Aorta (tissue), 5 donors: ENCODE measurements at regions not wholly inside any gene's neighbourhood (a gene's known extent, or its start where the extent isn't known, plus 50 kb on each side); places are given as distances from the start of the nearest gene placed in this dataset.
"Not testable (repeated sequence)": the region's sequence is repeated elsewhere in the genome, so short reads cannot be mapped to it uniquely, and the experiment has no call there.

ENCODE experiments used
- ATAC-seq: fragments of 200-7000 bp; cut with Tn5 transposase; one replicate; pipeline ENCODE4 v1.9.1; 2022; ENCODE audit warnings: moderate library complexity; ENCODE audit not compliant: low FRiP score
- DNase-seq, 2 donors: peaks; one replicate each; pipeline ENCODE4 v3.0.0-alpha.2; 2020
- H3K27ac ChIP-seq, 2 donors: one replicate each; pipeline ENCODE4 v1.5.1; 2013; ENCODE audit warnings: low read length in 2 of 2, mild to moderate bottlenecking in 2 of 2, moderate library complexity in 2 of 2, control low read depth in 1 of 2, inconsistent platforms in 1 of 2, low read depth in 1 of 2
- H3K27me3 ChIP-seq, 2 donors: one replicate each; pipeline ENCODE4 v1.6.1; 2013; ENCODE audit warnings: control low read depth in 1 of 2, low read length in 1 of 2, mild to moderate bottlenecking in 1 of 2, moderate library complexity in 1 of 2; ENCODE audit not compliant: insufficient read depth in 2 of 2, control insufficient read depth in 1 of 2
- H3K36me3 ChIP-seq, 2 donors: one replicate each; pipeline ENCODE4 v1.6.1; 2013; ENCODE audit warnings: control low read depth in 1 of 2, low read length in 1 of 2, mild to moderate bottlenecking in 1 of 2; ENCODE audit not compliant: insufficient read depth in 2 of 2, control insufficient read depth in 1 of 2
- H3K4me1 ChIP-seq, 2 donors: one replicate each; pipeline ENCODE4 v1.6.1; 2013; ENCODE audit warnings: low read length in 2 of 2, control low read depth in 1 of 2, mild to moderate bottlenecking in 1 of 2, moderate library complexity in 1 of 2; ENCODE audit not compliant: insufficient read depth in 2 of 2, control insufficient read depth in 1 of 2
- H3K4me3 ChIP-seq, 2 donors: one replicate each; pipeline ENCODE4 v1.5.1; 2013; ENCODE audit warnings: low read length in 2 of 2, control low read depth in 1 of 2, mild to moderate bottlenecking in 1 of 2
- H3K9me3 ChIP-seq: one replicate; pipeline ENCODE4 v1.6.1; 2013; ENCODE audit warnings: mild to moderate bottlenecking, low read length; ENCODE audit not compliant: control insufficient read depth
- WGBS, 2 donors: extraction: QIAGEN DNeasy Blood & Tissue Kit; methylation state at CpG; one replicate each; pipeline ENCODE4 v1.1.7; 2013; 5-methylcytosine and 5-hydroxymethylcytosine counted together
- intact Hi-C, 2 donors: fragments of 100-400 bp; cut with DNase I; formaldehyde crosslinking; loops; one replicate each; pipeline versions ENCODE4 v1.14.2 to v1.15.0; 2022
- donor health status: healthy with polysubstance abuse.
- donor health status: Bipolar disorder and iron deficiency.
- donor health status: DM: no; HTN: no; CAD: no.
- donor health status: DM: no; HTN: no; CAD: no.
- donor health status: DM: yes; HTN: yes; CAD: no.

DNA sequence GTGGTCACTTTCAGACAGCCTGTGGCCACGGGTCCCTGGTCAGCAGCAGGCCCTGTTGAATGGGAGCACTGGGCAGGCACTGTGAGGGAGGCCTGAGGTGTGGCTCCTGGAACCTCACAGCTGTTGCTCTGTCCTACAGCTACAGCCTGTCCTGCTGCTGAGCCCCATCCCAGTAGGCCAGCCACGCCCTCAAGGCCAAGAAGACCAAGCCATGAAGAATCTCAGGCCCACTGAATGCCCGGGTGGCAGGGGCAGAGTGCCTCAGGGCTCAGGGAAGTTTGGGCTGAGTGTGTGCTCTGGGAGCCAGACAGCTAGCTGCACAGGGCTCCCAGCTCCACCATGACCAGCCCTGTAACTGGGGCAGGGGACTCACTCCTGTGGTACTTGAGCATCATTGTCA lies 363.5 kb upstream of the NUPR2 start:
- no peak overlapping the region for H3K4me3 ChIP-seq
- WGBS, 2 donors, result 45 to 51% methylated on average over 3 of the region's 3 CpGs
- peaks cover 32% of the 10 kb centered on the region for H3K9me3 ChIP-seq
- H3K36me3 ChIP-seq, result no peaks in the 10 kb centered on the region
- no peaks in the 10 kb centered on the region for H3K4me1 ChIP-seq
- ATAC-seq (no peak), DNase-seq (no peak)
- intact Hi-C loops, result no loop called here
- no peaks in the 10 kb centered on the region for H3K27me3 ChIP-seq
- no peak overlapping the region for H3K27ac ChIP-seq

- intact Hi-C loops, result no loop called here
Measured at GRCh38 chr7:56479136-56479535, 362.9 kb upstream of the NUPR2 start.

DNA sequence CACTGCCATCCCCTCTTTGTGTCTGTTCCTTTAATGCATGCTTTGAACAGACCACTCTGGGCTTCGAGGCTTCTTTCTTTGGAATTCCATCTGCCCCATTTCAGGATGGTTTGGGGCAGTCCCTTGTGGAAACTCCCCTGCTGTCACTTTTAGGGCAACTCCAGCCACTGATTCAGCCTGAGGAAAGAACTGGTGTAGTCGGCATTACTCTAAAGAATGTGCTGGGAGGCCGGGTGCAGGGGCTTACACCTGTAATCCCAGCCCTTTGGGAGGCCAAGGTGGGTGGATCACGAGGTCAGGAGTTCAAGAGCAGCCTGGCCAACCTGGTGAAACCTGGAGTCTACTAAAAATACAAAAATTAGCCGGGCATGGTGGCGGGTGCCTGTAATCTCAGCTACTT lies 358.1 kb upstream of the NUPR2 start:
- H3K27me3 ChIP-seq, result no peaks in the 10 kb centered on the region
- WGBS, 2 donors, result 46 to 52% methylated on average over 6 of the region's 6 CpGs
- H3K4me1 ChIP-seq, result no peaks in the 10 kb centered on the region
- no peak for ATAC-seq
- intact Hi-C loops, result no loop called here
- DNase-seq, result no peak
- no peak overlapping the region for H3K27ac ChIP-seq
- no peaks in the 10 kb centered on the region for H3K36me3 ChIP-seq
- H3K4me3 ChIP-seq, result no peak overlapping the region
- H3K9me3 ChIP-seq, result peaks cover 30% of the 10 kb centered on the region

More at GRCh38 chr7:56479136-56479535, 362.9 kb upstream of the NUPR2 start:
- Histone ChIP-seq H3K27ac (no peak overlapping the region), H3K9me3 (peaks cover 31% of the 10 kb centered on the region), H3K36me3 (no peaks in the 10 kb centered on the region), H3K4me3 (no peak overlapping the region), H3K4me1 (no peaks in the 10 kb centered on the region), H3K27me3 (no peaks in the 10 kb centered on the region)
- no peak for DNase-seq
- no peak for ATAC-seq
- 42 to 46% methylated on average over 2 of the region's 2 CpGs for WGBS, 2 donors

DNA sequence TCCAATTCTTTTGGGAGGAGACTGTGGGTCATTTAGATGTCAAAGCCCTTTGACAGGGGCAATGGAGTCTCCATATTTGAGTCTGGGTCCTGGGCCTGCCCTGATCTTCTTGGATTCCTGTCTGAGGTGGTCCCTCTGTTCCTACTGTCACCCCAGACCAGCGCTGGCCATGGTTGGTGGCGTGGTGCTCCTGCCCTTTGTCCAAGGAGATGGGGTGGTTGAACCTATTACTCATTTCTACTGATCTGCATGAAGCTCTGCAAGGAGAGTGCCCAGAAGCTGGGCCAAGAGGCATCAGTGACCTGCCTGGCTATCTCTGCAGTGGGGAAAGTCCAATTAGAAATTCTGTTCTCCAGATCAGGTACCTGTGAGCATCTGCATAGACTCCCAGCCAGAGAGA lies 355.6 kb upstream of the NUPR2 start:
- no peak for ATAC-seq
- WGBS, 2 donors, result 51 to 55% methylated on average over 2 of the region's 2 CpGs
- Histone ChIP-seq H3K9me3 (peaks cover 25% of the 10 kb centered on the region), H3K27me3 (no peaks in the 10 kb centered on the region), H3K27ac (no peak overlapping the region), H3K36me3 (no peaks in the 10 kb centered on the region), H3K4me1 (no peaks in the 10 kb centered on the region), H3K4me3 (no peak overlapping the region)
- intact Hi-C loops, result no loop called here
- DNase-seq, result no peak

GRCh38 chr7:56466607-56467525 lies 350.6 kb upstream of the NUPR2 start:
- DNase-seq, H3K36me3 ChIP-seq, H3K27me3 ChIP-seq, intact Hi-C loops, ATAC-seq, H3K4me3 ChIP-seq, H3K4me1 ChIP-seq, H3K27ac ChIP-seq: not testable (repeated sequence)
- H3K9me3 ChIP-seq, result peaks cover 12% of the 10 kb centered on the region
- WGBS, 2 donors, result 17 to 20% methylated on average over 2 of the region's 2 CpGs

GRCh38 chr7:56449762-56450161 lies 333.5 kb upstream of the NUPR2 start:
- Histone ChIP-seq H3K4me3 (no peak overlapping the region), H3K36me3 (no peaks in the 10 kb centered on the region), H3K9me3 (peaks cover 15% of the 10 kb centered on the region), H3K4me1 (no peaks in the 10 kb centered on the region), H3K27me3 (no peaks in the 10 kb centered on the region), H3K27ac (no peak overlapping the region)
- ATAC-seq (no peak), DNase-seq (no peak)
- intact Hi-C loops, result no loop called here

DNA sequence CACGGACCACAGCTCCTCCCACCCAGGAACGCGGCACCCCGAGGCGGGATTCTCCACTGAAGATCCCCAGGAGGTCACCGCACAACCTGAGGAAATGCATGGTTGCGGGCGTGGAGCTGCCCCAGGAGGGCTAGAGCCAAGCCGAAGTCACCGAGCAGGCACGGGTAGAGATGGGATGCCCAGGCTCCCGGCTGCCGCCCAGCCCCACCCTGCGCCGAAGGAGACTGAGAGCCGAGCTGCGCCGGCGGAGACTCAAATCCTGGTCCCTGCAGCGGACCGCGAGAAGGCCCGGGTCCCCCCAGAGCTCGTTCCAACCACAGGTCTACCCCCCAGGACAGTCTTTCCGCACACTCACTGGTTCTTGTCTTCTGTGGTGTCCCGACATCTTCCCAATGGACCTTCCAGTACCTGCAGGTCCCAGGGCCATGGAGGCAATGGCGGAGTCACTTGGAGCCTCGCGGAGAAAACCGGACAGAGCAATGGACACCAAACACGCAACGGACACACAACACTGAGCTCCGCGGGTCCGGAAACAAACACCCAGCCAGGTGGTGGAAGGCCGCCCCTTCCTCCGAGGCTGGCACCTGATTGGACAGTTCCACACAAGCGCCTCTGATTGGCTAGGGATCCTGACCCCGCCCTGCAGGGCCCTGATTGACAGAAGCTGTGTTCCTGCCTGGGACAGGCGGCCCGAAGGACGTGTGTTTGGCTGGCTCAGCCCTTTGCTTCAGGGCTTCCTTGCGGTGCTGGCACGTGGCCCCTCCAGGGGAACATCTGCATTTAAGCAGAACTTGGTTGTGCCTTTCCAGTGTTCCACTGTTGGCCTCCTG lies 331.9 kb upstream of the NUPR2 start:
- peak; percentile 59 to 76 for DNase-seq
- H3K9me3 ChIP-seq, result peaks cover 15% of the 10 kb centered on the region
- H3K36me3 ChIP-seq, result no peaks in the 10 kb centered on the region
- H3K4me1 ChIP-seq, result no peaks in the 10 kb centered on the region
- peak; percentile 80 for ATAC-seq
- H3K27me3 ChIP-seq, result no peaks in the 10 kb centered on the region
- peak overlapping the region; percentile 7 to 70 for H3K4me3 ChIP-seq
- WGBS, 2 donors, result 12 to 18% methylated on average over 40 to 44 of the region's 44 CpGs
- intact Hi-C loops, result no loop called here
- H3K27ac ChIP-seq, result no peak overlapping the region

DNA sequence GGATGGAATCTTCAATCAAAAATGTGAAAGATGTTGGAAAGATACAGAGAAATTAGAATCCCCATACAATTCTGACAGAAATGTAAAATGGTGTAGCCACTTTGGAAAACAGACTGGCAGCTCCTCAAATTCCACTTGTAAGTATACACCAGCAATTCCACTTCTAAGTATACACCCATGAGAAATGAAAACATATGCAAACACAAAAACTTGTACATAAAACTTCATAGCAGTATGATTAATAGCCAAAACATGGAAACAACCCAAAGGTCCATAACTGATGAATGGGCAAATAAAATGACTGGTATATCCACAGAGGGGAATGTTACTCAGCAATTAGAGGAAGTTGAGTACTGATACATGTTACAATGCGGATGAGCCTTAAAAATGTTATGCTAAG lies 304.3 kb upstream of the NUPR2 start:
- H3K36me3 ChIP-seq, DNase-seq, H3K4me1 ChIP-seq, H3K4me3 ChIP-seq, H3K27ac ChIP-seq, H3K27me3 ChIP-seq, intact Hi-C loops, ATAC-seq, H3K9me3 ChIP-seq: not testable (repeated sequence)
- WGBS, 2 donors, result 86 to 100% methylated on average over 1 of the region's 1 CpG
